Omental fat pad (tissue), 3 donors: ENCODE measurements at regions not wholly inside any gene's neighbourhood (a gene's known extent, or its start where the extent isn't known, plus 50 kb on each side); places are given as distances from the start of the nearest gene placed in this dataset.

Experiments used
- ATAC-seq: fragments of 150-250 bp; one replicate; pipeline ENCODE4 v1.9.1; 2016; ENCODE audit warnings: mild to moderate bottlenecking, moderate library complexity; ENCODE audit not compliant: low FRiP score
- DNase-seq: peaks from one replicate; pipeline ENCODE4 v3.0.0-alpha.2; 2019; ENCODE audit warnings: low spot score
- TF ChIP-seq, protein P1 (sequence below), 3 donors: fragments of 450-650 bp; IDR thresholded peaks; one replicate each; pipeline ENCODE4 v1.5.1; 2016 to 2017; ENCODE audit warnings: antibody characterized with exemption in 3 of 3, mild to moderate bottlenecking in 3 of 3, moderate library complexity in 2 of 3

- no peak for DNase-seq
- no peak for ATAC-seq
- TF ChIP-seq, protein P1, sequence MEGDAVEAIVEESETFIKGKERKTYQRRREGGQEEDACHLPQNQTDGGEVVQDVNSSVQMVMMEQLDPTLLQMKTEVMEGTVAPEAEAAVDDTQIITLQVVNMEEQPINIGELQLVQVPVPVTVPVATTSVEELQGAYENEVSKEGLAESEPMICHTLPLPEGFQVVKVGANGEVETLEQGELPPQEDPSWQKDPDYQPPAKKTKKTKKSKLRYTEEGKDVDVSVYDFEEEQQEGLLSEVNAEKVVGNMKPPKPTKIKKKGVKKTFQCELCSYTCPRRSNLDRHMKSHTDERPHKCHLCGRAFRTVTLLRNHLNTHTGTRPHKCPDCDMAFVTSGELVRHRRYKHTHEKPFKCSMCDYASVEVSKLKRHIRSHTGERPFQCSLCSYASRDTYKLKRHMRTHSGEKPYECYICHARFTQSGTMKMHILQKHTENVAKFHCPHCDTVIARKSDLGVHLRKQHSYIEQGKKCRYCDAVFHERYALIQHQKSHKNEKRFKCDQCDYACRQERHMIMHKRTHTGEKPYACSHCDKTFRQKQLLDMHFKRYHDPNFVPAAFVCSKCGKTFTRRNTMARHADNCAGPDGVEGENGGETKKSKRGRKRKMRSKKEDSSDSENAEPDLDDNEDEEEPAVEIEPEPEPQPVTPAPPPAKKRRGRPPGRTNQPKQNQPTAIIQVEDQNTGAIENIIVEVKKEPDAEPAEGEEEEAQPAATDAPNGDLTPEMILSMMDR (IDR thresholded peaks at IDR 0.05): no peak
These were observed 366.7 kb upstream of the CTNND2 start for GRCh38 chr5:12270914-12271313.

GRCh38 chr5:12269164-12269563 lies 364.9 kb upstream of the CTNND2 start:
- no peak for ATAC-seq
- no peak for DNase-seq
- TF ChIP-seq, protein P1 (IDR thresholded peaks at IDR 0.05): no peak

DNA sequence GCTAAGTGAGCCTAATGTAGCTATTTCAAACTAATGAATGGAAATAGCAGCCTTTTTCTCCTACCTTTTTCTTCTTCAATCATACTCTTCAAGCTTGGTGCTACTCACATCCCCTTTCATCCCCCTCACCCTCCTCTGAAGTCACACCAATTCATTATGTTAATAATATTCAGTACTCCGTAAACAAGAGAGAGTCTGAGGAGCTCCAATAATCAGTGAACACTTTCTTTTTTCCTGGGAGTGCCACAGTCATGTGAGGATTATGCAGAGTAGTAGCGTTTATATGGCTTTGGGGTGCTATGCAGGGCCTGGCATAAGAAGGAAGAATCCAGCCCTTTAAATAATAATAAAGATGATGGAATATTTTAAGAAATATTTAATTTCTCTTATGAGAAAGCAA lies 354.3 kb upstream of the CTNND2 start:
- ATAC-seq (no peak), DNase-seq (no peak)

DNA sequence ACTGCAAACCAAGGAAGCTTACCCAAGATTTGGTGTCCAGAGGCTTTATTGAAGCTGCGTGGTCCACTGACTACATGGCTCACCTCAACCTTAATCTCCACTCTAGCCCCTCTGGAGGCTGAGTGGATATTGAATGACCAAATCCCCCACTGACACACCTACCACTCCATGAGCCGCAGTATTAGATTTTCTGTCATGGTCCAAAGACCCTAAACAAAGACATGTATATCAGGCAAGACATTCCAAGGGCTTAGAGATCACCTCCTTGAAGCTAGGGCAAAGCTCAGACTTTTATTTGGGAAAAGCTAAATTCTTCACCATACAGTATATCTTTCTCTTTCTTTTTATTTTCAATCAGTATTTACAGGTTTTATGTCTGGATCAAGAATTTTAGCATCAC lies 346.2 kb upstream of the CTNND2 start:
- DNase-seq: no peak
- TF ChIP-seq, protein P1 (IDR thresholded peaks at IDR 0.05): no peak
- ATAC-seq: no peak

More for the DNA sequence above, 354.3 kb upstream of the CTNND2 start:
- TF ChIP-seq, protein P1 (IDR thresholded peaks at IDR 0.05): no peak

- ATAC-seq (no peak), DNase-seq (no peak)
- TF ChIP-seq, protein P1 (IDR thresholded peaks at IDR 0.05): no peak
These were observed 344.6 kb upstream of the CTNND2 start for GRCh38 chr5:12248831-12249230.

DNA sequence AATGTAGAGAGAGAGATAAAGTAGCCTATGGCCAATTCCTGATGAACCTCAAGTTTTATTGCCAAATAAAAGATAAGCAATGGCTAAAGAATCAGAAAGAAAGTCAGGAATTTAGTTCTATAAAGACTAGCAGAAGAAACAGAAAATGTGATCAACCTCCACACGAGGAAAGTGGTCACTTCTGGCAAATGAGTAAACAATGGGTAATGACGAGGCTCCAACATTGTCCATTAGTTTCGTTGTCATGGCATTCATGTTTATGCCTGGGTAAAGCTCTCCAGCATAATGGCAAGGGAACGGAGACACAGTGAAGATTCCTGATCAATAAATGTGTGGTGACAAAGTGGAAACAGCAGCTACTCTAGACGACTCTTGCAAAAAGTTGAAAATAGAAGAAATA lies 341.8 kb upstream of the CTNND2 start:
- ATAC-seq (no peak), DNase-seq (no peak)
- TF ChIP-seq, protein P1 (IDR thresholded peaks at IDR 0.05): no peak

GRCh38 chr5:12245429-12245828 lies 341.2 kb upstream of the CTNND2 start:
- TF ChIP-seq, protein P1 (IDR thresholded peaks at IDR 0.05): no peak
- no peak for ATAC-seq
- no peak for DNase-seq
